Fibroblast of gingiva (primary cell): ENCODE measurements at regions not wholly inside any gene's neighbourhood (a gene's known extent, or its start where the extent isn't known, plus 50 kb on each side); places are given as distances from the start of the nearest gene placed in this dataset.

ENCODE experiments used
- DNase-seq: peaks from one replicate; pipeline ENCODE4 v3.0.0-alpha.2; 2011; ENCODE audit warnings: low read depth

- DNase-seq: no peak
Observed at GRCh38 chr3:124246376-124246775, 254.5 kb upstream of the ROPN1 start.

DNA sequence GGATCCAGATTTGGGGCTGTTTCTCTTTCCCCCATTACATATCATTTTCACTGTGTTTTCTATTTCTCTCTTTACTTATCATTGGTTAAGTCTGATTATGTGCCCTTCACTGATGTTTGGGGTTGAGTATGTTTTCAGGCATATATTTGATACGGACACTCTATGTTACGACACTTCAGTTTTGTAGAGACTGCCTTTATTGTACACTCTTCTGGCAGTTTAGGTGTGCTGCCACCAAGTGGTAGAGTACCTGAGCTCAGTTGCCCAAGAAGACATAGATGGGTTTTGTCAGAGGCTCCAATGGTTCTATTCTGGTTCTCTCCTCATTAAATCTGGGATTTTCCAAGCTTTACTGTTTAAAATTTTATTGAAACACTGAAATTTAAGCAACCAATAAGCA is 255.0 kb upstream of the ROPN1 start:
- DNase-seq: no peak

DNA sequence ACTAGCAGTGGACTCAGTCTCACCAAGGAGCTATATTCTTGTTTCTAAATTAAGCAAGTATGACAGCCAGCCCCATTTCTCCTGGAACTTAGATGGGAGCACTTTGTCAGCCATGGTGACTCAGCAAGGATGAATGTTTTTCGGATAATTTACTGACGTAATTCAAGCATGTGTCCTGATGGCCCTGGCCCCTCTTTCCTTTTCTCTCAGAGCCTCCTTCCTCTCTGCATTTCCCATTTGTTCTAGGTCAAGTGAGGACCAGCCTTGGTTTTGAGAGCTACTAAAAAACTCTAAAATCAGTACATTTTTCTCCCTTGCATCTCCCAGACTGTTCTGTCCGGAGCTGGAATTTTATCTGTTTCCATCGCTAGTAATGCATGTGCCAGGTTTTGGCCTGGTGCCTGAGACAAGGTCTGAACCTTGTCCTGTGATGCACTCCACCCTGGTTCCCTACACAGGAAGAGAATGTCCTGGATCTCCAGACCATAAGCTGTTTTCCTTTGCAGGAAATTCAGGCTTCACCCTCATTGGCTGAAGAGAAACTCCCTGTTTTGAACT is 256.6 kb upstream of the ROPN1 start:
- DNase-seq: peak; percentile 41

- no peak for DNase-seq
Observed at GRCh38 chr3:124249038-124249437, 257.1 kb upstream of the ROPN1 start.

DNA sequence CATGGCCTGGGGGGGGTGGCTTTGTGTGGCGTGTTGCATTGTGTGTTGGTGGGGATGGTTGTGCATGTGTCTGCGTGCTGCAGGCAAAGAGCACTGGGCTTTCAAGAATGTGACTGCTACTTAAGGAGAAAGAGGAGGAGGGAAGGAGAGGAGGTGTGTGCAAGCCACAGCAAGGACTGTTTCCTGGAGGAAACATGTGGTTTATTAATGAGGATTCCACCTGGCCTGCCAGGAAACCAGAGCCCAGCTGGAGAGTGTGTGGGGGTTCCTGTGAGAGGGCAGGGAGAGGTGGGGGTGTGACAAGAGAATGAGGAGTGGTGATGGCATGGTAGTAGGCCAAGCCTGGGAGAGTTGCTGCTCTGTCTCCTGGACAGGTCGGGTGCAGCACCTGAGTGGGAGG is 258.1 kb upstream of the ROPN1 start:
- no peak for DNase-seq

DNA sequence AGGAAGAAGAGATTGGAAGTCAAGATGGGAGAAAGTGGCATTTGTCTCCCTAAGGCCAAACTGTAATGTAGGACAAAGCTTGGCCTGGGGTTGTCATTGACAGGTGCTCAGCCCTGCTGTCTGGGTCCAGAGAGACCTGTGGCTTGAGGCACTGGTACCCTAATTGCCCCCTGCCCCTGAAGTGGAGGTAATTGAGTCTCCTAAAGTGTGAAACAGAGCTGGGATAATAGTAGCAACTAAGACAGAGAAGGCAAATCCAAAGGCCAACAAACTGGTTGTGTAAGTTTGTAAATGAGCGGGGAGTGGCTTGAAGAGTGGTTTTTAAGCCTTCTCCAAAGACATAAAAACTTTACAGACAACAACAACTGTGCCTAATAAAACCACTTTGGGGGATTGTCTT is 264.2 kb upstream of the ROPN1 start:
- DNase-seq: no peak

GRCh38 chr3:124256599-124256998 is 264.7 kb upstream of the ROPN1 start:
- no peak for DNase-seq

GRCh38 chr3:124257336-124257864 is 265.5 kb upstream of the ROPN1 start:
- DNase-seq: no peak

DNA sequence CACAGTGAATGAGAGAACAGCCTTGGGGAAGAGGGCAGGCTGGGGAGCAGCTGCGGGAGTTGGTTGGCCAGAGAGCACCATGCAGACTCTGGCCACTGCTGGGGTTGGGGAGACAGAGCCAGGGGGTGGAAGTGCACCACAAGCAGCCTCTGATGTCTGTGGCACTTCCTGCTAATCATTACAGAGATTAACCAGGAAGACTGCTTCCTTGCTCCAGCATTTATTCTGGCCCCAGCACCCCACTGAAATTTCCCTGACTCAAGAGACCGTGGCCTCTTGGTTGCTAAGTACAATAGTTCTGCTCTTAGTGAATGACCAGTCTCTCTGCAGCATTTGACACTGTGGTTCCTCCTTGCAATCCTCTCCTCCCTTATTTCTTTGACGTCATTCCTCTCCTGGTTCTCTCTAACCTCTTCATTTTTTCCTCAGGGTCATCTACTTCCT is 266.2 kb upstream of the ROPN1 start:
- no peak for DNase-seq

- peak; percentile 89 for DNase-seq
Observed at GRCh38 chr3:124260206-124260915, 268.4 kb upstream of the ROPN1 start.

DNA sequence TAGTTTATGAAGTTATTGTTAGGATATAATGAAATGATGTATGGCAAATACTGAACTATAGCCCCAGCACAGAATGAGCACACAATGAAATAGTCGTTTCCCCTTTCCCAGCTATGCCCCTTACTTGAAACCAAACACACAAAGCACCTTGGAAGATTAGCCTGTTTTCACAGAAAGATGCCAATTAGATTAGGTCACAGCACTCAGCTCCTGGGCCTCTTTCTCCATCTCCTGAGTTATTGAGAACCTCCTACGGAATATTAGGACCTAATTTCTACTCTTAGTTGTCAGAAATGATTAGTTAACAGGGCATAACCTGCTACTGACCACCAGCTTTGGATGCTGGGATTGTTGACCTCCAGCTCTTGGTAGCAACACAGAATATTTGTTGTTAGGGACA is 269.4 kb upstream of the ROPN1 start:
- no peak for DNase-seq

DNA sequence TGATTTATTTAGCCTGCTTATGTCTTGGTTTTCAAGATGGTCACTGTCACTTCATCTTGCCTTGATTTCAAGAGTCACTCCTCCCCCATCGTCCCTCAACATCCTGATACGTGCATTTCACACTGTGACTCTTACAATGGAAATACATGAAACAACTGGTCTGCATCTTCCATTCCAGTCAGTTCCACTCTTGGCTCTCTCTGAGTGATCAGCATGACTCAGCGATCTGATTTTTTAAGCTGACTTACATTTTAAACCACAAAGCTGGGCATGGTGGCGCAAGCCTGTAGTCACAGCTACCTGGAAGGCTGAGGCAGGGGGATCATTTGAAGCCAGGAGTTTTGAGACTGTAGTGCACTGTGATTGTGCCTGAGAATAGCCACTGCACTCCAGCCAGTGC is 271.2 kb upstream of the ROPN1 start:
- DNase-seq: peak; percentile 86

- no peak for DNase-seq
Observed at GRCh38 chr3:124264346-124264745, 272.4 kb upstream of the ROPN1 start.

DNA sequence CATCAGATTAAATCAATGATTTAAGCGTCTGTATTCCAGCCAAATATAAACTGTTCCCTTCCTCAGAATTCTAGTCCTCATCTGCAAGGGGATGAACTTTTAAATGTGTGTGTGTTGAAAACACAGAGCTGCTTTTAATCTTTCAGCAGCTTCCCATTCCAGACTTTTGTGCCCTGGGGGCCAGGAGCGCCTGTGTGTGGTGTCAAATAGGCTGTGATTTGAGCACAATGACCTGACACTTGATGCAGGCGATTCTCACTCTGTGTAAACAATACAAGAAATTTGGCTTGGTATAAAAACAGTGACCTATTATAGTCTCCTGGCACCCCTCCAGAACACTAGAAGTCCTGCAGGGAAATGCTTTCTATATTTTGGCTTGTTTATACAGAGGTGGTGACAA is 274.6 kb upstream of the ROPN1 start:
- peak; percentile 27 for DNase-seq

DNA sequence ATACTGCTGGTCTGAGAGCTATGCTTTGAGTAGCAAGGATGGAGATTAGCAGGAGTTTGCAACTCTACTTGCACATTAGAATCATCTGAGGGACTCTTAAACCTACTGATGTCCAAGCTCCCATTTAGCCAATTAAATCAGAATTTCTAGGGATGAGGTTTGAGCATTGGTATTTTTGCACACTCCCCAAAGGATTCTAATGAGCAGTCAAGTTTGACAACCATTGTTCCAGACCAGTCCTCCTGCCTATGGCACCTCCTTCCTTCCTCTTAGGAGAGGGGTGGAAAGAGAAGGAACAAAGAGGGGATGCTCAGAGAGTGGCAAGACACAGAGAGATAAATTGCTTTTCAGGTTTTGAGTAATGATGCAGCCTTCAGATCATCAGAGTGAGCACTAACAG is 275.5 kb upstream of the ROPN1 start:
- DNase-seq: no peak

DNA sequence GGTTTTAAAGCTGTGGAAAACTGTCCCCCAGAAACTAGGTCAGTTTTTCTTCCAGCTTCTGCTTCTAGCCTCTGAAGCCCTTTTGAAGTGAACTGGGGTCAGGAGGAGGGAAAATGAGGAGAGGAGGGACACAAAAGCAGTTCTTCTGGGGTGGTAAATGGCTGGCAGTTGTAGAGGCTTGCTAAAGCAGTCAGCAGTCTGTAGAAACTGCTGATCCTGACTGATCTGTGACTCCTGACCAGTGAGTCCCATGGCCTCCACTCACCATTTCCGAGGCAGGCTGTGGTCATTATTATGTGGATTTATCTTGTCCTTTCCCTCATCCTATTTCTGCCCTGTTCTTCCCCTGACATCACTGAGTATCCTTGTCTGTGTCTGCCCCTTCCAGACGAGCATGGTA is 276.4 kb upstream of the ROPN1 start:
- DNase-seq: no peak

- DNase-seq: no peak
Observed at GRCh38 chr3:124269619-124270018, 277.7 kb upstream of the ROPN1 start.

- no peak for DNase-seq
Observed at GRCh38 chr3:124272605-124273151, 280.8 kb upstream of the ROPN1 start.

DNA sequence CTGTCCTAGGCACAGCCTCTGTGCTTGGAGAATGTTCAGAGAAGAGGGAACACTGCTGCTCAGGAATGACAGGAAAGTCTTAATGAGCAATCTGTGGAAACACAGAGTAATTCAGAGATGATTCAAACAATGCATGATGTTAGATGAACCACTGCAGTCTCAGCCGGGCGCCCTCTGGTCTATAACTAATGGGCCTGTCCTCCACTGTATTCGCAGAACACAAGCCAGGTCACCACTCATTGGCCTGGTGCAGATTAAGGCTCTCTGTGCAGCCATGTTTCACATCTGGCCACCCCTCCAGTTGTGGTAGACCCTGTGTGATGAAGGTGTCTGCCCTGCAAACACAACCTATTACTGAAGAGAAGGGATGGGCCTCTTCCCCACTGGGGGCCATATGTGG is 281.7 kb upstream of the ROPN1 start:
- no peak for DNase-seq

GRCh38 chr3:124274051-124274450 is 282.1 kb upstream of the ROPN1 start:
- DNase-seq: no peak

DNA sequence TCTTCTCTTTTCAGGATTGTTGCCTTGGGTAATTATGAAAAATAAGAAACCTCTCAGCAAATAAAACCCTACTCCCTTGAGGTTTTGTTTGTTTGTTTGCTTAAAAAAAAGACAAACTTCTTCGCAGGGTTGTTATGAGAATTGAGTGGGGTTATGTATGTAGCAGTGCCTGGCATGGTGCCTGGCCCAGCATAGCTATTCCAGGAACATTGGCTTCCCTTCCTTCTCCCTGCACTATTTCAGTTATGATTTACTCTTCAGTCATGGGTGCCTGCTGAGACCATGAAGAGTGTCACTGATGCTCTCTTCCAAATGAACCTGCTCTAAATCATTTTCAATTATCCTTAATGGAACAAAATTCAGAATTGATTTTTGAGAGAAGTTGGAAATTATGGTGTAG is 283.5 kb upstream of the ROPN1 start:
- DNase-seq: no peak

GRCh38 chr3:124276133-124276532 is 284.2 kb upstream of the ROPN1 start:
- no peak for DNase-seq

DNA sequence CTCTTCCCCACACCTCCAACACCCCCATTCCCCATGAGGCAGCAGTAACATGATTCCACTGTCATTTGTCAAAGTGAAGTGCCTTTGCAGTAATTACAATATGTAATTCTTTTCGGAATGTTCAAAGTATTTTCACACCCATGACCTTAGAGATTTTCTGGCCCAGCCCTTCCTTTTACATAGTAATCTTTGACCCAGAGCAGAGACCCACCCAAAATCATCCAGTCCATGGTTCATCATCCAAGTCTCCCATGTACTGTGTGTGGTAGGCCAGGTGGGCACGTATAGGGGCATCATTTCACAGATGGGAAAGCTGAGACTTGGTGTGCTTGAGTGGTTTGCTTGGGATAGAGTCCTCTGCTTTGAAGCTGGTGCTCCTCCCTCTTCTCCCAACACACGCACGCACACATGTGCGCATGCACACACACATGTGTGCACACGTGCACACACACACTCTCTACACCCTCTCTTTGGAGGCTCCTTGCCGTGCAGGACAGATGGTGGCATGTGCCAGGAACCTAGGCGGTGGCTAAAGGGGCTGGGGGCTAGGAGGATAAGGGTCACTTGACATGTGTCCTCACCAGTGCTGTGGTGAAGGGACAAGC is 284.7 kb upstream of the ROPN1 start:
- no peak for DNase-seq
